ENCODE measurements at regions not wholly inside any gene's neighbourhood (a gene's known extent, or its start where the extent isn't known, plus 50 kb on each side); places are given as distances from the start of the nearest gene placed in this dataset.

DNA sequence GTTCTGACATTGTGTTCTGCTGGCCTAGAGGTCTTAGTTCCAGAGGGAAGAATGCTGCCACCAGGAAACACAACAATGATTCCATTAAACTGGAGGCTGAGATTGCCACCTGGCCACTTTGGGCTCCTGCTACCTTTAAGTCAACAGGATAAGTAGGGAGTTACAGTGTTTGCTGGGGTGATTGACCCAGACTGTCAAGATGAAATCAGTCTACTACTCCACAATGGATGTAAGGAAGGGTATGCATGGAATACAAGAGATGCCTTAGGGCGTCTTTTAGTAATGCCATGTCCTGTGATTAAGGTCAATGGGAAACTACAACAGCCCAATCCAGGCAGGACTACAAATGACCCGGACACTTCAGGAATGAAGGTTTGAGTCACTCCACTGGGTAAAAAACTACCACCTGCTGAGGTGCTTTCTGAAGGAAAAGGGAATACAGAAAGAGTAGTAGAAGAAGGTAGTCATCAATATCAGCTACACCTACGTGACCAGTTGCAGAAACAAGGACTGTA is 852.6 kb downstream of the LRFN5 start:
- no peaks in the 10 kb centered on the region for H4K20me1 ChIP-seq (ENCODE audit: insufficient read depth, low read length)
- peaks cover 90% of the 10 kb centered on the region for H3K9me3 ChIP-seq (ENCODE audit: low read length)
- intact Hi-C loops (cut with micrococcal nuclease; ENCODE audit: unreplicated experiment) (no loop called here), in situ Hi-C loops (cut with HindIII; ENCODE audit: extremely low pct_ligation_motif_present, low pct_unique_long_range_greater_than_20kb) (no loop called here)
- no peaks in the 10 kb centered on the region for H3K27me3 ChIP-seq (ENCODE audit: control insufficient read depth in 1 of 2, insufficient read depth in 2 of 2, low read length in 2 of 2)
- ChIA-PET POLR2A (no interaction called here), CTCF (ENCODE audit: low intra/inter-chr PET ratio, low total read pairs) (no interaction called here)
- DNase-seq (ENCODE audit: low spot score) (no peak), FAIRE-seq (no peak), ATAC-seq (no peak)
- H3K27ac ChIP-seq (ENCODE audit: extremely low read length, insufficient read depth, low read length), result no peak overlapping the region
- no peak overlapping the region for H2AFZ ChIP-seq (ENCODE audit: low read length)
- no TSS peak for BruUV-seq (replicated peaks)
- no peak overlapping the region for H3K4me3 ChIP-seq (replicated peaks in 1 of 3; ENCODE audit: insufficient read depth in 1 of 3, low read depth in 2 of 3, low read length in 3 of 3)
- WGBS (ENCODE audit: low lambda C conversion rate), result 8% methylated on average over 3 of the region's 3 CpGs
- no peak overlapping the region for H3K4me2 ChIP-seq (ENCODE audit: low read depth, low read length)
- no peaks in the 10 kb centered on the region for H3K36me3 ChIP-seq (replicated peaks in 1 of 2; ENCODE audit: control insufficient read depth in 1 of 2, insufficient read depth in 2 of 2, low read length in 2 of 2)
- H3K4me1 ChIP-seq (ENCODE audit: insufficient read depth, low read length), result no peaks in the 10 kb centered on the region
- no peak overlapping the region for H3K9ac ChIP-seq (ENCODE audit: insufficient read depth, low read depth, low read length)
- TF ChIP-seq SIX1 (CRISPR knock-in tag; IDR thresholded peaks at IDR 0.05; ENCODE audit: borderline replicate concordance), result no peak
- TF ChIP-seq NCOR1 (IDR thresholded peaks at IDR 0.05; ENCODE audit: borderline replicate concordance, low read length), result no peak
- TF ChIP-seq MYNN (CRISPR knock-in tag; IDR thresholded peaks at IDR 0.05; ENCODE audit: low read depth), result no peak
- no peak for TF ChIP-seq PAX8 (CRISPR knock-in tag; IDR thresholded peaks at IDR 0.05; ENCODE audit: borderline replicate concordance)
- TF ChIP-seq, protein P1, sequence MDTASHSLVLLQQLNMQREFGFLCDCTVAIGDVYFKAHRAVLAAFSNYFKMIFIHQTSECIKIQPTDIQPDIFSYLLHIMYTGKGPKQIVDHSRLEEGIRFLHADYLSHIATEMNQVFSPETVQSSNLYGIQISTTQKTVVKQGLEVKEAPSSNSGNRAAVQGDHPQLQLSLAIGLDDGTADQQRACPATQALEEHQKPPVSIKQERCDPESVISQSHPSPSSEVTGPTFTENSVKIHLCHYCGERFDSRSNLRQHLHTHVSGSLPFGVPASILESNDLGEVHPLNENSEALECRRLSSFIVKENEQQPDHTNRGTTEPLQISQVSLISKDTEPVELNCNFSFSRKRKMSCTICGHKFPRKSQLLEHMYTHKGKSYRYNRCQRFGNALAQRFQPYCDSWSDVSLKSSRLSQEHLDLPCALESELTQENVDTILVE (CRISPR knock-in tag; IDR thresholded peaks at IDR 0.05), result no peak
- no peaks in the 10 kb centered on the region for H3K79me2 ChIP-seq (ENCODE audit: insufficient read depth, low read length)

DNA sequence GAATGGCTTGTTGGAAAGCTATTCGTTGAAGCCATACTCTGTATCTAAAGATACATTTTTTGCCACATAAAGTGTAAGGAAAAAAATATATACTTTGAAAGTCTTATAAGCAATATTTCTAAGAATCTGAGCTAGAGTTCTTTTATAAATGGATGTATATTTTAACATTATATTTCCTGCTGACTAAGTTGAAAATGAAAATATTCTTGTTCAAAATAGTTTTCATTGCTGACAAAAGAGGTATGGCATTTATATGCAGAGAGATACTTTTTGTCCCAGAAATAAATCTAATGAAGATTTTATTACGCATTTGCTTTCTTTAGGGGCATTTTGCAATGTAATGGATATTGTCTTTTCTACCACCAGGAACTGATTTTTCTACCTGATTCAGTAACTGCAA is 834.9 kb downstream of the LRFN5 start:
- ATAC-seq (no peak), DNase-seq (ENCODE audit: low spot score) (no peak), FAIRE-seq (no peak)
- Histone ChIP-seq H3K36me3 (replicated peaks in 1 of 2; ENCODE audit: control insufficient read depth in 1 of 2, insufficient read depth in 2 of 2, low read length in 2 of 2) (no peaks in the 10 kb centered on the region), H3K79me2 (ENCODE audit: insufficient read depth, low read length) (no peaks in the 10 kb centered on the region), H4K20me1 (ENCODE audit: insufficient read depth, low read length) (no peaks in the 10 kb centered on the region), H3K9ac (ENCODE audit: insufficient read depth, low read depth, low read length) (no peak overlapping the region), H3K27me3 (ENCODE audit: control insufficient read depth in 1 of 2, insufficient read depth in 2 of 2, low read length in 2 of 2) (no peaks in the 10 kb centered on the region; a peak in 1 of 5 replicates), H3K27ac (ENCODE audit: extremely low read length, insufficient read depth, low read length) (no peak overlapping the region), H2AFZ (ENCODE audit: low read length) (no peak overlapping the region), H3K9me3 (ENCODE audit: low read length) (peaks cover 87% of the 10 kb centered on the region), H3K4me3 (replicated peaks in 1 of 3; ENCODE audit: insufficient read depth in 1 of 3, low read depth in 2 of 3, low read length in 3 of 3) (no peak overlapping the region), H3K4me2 (ENCODE audit: low read depth, low read length) (no peak overlapping the region), H3K4me1 (ENCODE audit: insufficient read depth, low read length) (no peaks in the 10 kb centered on the region)
- intact Hi-C loops (cut with micrococcal nuclease; ENCODE audit: unreplicated experiment), result no loop called here
- WGBS (ENCODE audit: low lambda C conversion rate), result 4% methylated on average over 2 of the region's 2 CpGs
- TF ChIP-seq MAFK (conservative IDR thresholded peaks at IDR 0.05 in 1 of 2, IDR thresholded peaks at IDR 0.05 in 1 of 2; ENCODE audit: low read length in 2 of 2), result peak; percentile 54 to 70
- TF ChIP-seq, protein P2, sequence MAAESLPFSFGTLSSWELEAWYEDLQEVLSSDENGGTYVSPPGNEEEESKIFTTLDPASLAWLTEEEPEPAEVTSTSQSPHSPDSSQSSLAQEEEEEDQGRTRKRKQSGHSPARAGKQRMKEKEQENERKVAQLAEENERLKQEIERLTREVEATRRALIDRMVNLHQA (CRISPR knock-in tag; IDR thresholded peaks at IDR 0.05), result no peak
- TF ChIP-seq, protein P3, sequence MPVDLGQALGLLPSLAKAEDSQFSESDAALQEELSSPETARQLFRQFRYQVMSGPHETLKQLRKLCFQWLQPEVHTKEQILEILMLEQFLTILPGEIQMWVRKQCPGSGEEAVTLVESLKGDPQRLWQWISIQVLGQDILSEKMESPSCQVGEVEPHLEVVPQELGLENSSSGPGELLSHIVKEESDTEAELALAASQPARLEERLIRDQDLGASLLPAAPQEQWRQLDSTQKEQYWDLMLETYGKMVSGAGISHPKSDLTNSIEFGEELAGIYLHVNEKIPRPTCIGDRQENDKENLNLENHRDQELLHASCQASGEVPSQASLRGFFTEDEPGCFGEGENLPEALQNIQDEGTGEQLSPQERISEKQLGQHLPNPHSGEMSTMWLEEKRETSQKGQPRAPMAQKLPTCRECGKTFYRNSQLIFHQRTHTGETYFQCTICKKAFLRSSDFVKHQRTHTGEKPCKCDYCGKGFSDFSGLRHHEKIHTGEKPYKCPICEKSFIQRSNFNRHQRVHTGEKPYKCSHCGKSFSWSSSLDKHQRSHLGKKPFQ (CRISPR knock-in tag; IDR thresholded peaks at IDR 0.05; ENCODE audit: insufficient replicate concordance), result no peak
- CTCF ChIA-PET (ENCODE audit: low intra/inter-chr PET ratio, low total read pairs), result no interaction called here
- POLR2A ChIA-PET, result no interaction called here
- in situ Hi-C loops (cut with HindIII; ENCODE audit: extremely low pct_ligation_motif_present, low pct_unique_long_range_greater_than_20kb), result no loop called here
- no TSS peak for BruUV-seq (replicated peaks)
